Endothelial cell of umbilical vein (primary cell): ENCODE measurements at regions not wholly inside any gene's neighbourhood (a gene's known extent, or its start where the extent isn't known, plus 50 kb on each side); places are given as distances from the start of the nearest gene placed in this dataset.

ENCODE experiments used
- BruUV-seq: library from RNA; stranded (reverse); fragments of 400-500 nt; replicated peaks from 2 replicates; lab custom pipeline; 2021; lab: Mats Ljungman, UMichigan
- CTCF ChIA-PET: fragments of 300-600, 350-600 bp; sonication (Branson Sonifier 250); formaldehyde crosslinking; loops from one replicate; lab custom pipeline; 2021; ENCODE audit warnings: antibody characterized with exemption, inconsistent platforms; lab: Charles Lee
- POLR2A ChIA-PET: fragments of 300-600, 350-600 bp; sonication (Branson Sonifier 250); formaldehyde crosslinking; loops from one replicate; lab custom pipeline; 2021; ENCODE audit warnings: antibody characterized with exemption, inconsistent platforms; lab: Charles Lee
- DNase-seq: peaks from one replicate; pipeline ENCODE4 v3.0.0-alpha.2; 2011; ENCODE audit warnings: low read depth, low spot score
- FAIRE-seq: peaks from 2 replicates; lab custom pipeline; 2011; peaks lifted over from hg19 to GRCh38; lab: Jason Lieb, UNC
- H2AFZ ChIP-seq: 2 replicates; pipeline ENCODE4 v1.6.0; 2012; ENCODE audit warnings: low read depth, low read length, control low read depth, inconsistent platforms
- H3K27ac ChIP-seq: 2 replicates; pipeline ENCODE4 v1.5.1; 2011; ENCODE audit warnings: low read depth, mild to moderate bottlenecking, control low read depth, low read length, moderate library complexity; ENCODE audit not compliant: insufficient read depth
- H3K27me3 ChIP-seq, 2 experiments: 2 replicates each; pipeline versions ENCODE4 v1.6.0 to v1.6.1; 2011; ENCODE audit warnings: low read length in 2 of 2, mixed read lengths in 1 of 2; ENCODE audit not compliant: control insufficient read depth in 2 of 2, insufficient read depth in 2 of 2
- H3K36me3 ChIP-seq, 2 experiments: 2 replicates in 1 of 2; 3 replicates in 1 of 2; pipeline ENCODE4 v1.5.1; 2011; ENCODE audit warnings: low read length in 2 of 2, mild to moderate bottlenecking in 1 of 2, moderate library complexity in 1 of 2; ENCODE audit not compliant: control insufficient read depth in 2 of 2, insufficient read depth in 2 of 2; ENCODE audit errors: extremely low read depth in 1 of 2
- H3K4me1 ChIP-seq: 3 replicates; pipeline ENCODE4 v1.5.1; 2011; ENCODE audit warnings: mild to moderate bottlenecking, low read length; ENCODE audit not compliant: control insufficient read depth, insufficient read depth; ENCODE audit errors: extremely low read depth
- H3K4me2 ChIP-seq: 2 replicates; pipeline ENCODE4 v1.6.1; 2011; ENCODE audit warnings: low read length, control low read depth, mixed read lengths; ENCODE audit not compliant: insufficient read depth
- H3K4me3 ChIP-seq, 3 experiments: fragments of 200-600 bp in 1 of 3; sonication (generic), shearing (Covaris generic) in 1 of 3; replicated peaks in 1 of 3; 2 replicates each; pipeline ENCODE4 v1.5.1; 2011 to 2016; ENCODE audit warnings: control low read depth in 3 of 3, low read length in 3 of 3, mild to moderate bottlenecking in 2 of 3, inconsistent platforms in 1 of 3, low read depth in 1 of 3, moderate library complexity in 1 of 3; ENCODE audit not compliant: insufficient read depth in 1 of 3
- H3K79me2 ChIP-seq: 2 replicates; pipeline ENCODE4 v1.6.0; 2012; ENCODE audit warnings: low read length, inconsistent platforms; ENCODE audit not compliant: control insufficient read depth, insufficient read depth
- H3K9ac ChIP-seq: replicated peaks from 2 replicates; pipeline ENCODE3; 2011; ENCODE audit warnings: low read length, control low read depth; ENCODE audit not compliant: insufficient read depth; ENCODE audit errors: extremely low read depth
- H3K9me1 ChIP-seq: replicated peaks from 3 replicates; pipeline ENCODE4 v1.6.0; 2011; ENCODE audit warnings: mild to moderate bottlenecking, low read length; ENCODE audit not compliant: control insufficient read depth, insufficient read depth; ENCODE audit errors: extremely low read depth
- H3K9me3 ChIP-seq: replicated peaks from 2 replicates; pipeline ENCODE4 v1.5.1; 2012; ENCODE audit warnings: low read length, inconsistent platforms; ENCODE audit not compliant: control insufficient read depth, insufficient read depth
- H4K20me1 ChIP-seq: replicated peaks from 2 replicates; pipeline ENCODE3; 2011; ENCODE audit warnings: mild to moderate bottlenecking, low read length; ENCODE audit not compliant: control insufficient read depth, insufficient read depth; ENCODE audit errors: extremely low read depth
- EZH2 ChIP-seq: IDR thresholded peaks from 2 replicates; pipeline ENCODE4 v1.6.1; 2012; ENCODE audit warnings: borderline replicate concordance, low read depth, mild to moderate bottlenecking, moderate library complexity, low read length, inconsistent platforms; ENCODE audit not compliant: severe bottlenecking
- FOS ChIP-seq: IDR thresholded peaks from 2 replicates; pipeline ENCODE4 v1.6.1; 2011; ENCODE audit warnings: mild to moderate bottlenecking, low read length, moderate library complexity, borderline replicate concordance; ENCODE audit not compliant: insufficient read depth
- GATA2 ChIP-seq: IDR thresholded peaks from 2 replicates; pipeline ENCODE4 v1.7.0; 2011; ENCODE audit warnings: low read depth, mild to moderate bottlenecking, moderate library complexity, mixed read lengths, low read length; ENCODE audit not compliant: insufficient read length, insufficient read depth
- JUN ChIP-seq: IDR thresholded peaks from 2 replicates; pipeline ENCODE4 v1.6.1; 2011; ENCODE audit warnings: borderline replicate concordance, low read depth; ENCODE audit not compliant: insufficient read length, insufficient read depth
- MYC ChIP-seq: IDR thresholded peaks from one replicate; pipeline ENCODE4 v1.6.1; 2011; ENCODE audit warnings: mild to moderate bottlenecking, low read depth, low read length
- POLR2A ChIP-seq: IDR thresholded peaks from 2 replicates; pipeline ENCODE4 v1.6.1; 2012; ENCODE audit warnings: low read depth, mild to moderate bottlenecking, control low read depth, low read length
- POLR2AphosphoS5 ChIP-seq: IDR thresholded peaks from 2 replicates; pipeline ENCODE4 v1.6.1; 2012; ENCODE audit warnings: low read depth, mild to moderate bottlenecking, control low read depth, low read length, moderate library complexity; ENCODE audit not compliant: insufficient read depth
- dilution Hi-C: fragments of 300-500 bp; cut with MboI; formaldehyde crosslinking; loops from one replicate; pipeline ENCODE4 v1.15.0; 2019; ENCODE audit warnings: low sequenced_read_pairs; ENCODE audit not compliant: extremely low pct_ligation_motif_present
- intact Hi-C: fragments of 100-400 bp; cut with micrococcal nuclease; formaldehyde crosslinking; loops from one replicate; pipeline ENCODE4 v1.10.0; 2022
- TF ChIP-seq, protein P1 (sequence below), 2 donors: IDR thresholded peaks; 1 replicate in 1 of 2; 2 replicates in 1 of 2; pipeline ENCODE4 v1.5.1; 2011; ENCODE audit warnings: low read length in 2 of 2, mild to moderate bottlenecking in 2 of 2, moderate library complexity in 2 of 2, control low read depth in 1 of 2, inconsistent platforms in 1 of 2, low read depth in 1 of 2; ENCODE audit not compliant: insufficient read depth in 1 of 2; ENCODE audit errors: extremely low read depth in 1 of 2
- TF ChIP-seq, protein P2 (sequence below): IDR thresholded peaks from 2 replicates; pipeline ENCODE4 v1.6.1; 2011; ENCODE audit not compliant: insufficient read depth, insufficient read length

DNA sequence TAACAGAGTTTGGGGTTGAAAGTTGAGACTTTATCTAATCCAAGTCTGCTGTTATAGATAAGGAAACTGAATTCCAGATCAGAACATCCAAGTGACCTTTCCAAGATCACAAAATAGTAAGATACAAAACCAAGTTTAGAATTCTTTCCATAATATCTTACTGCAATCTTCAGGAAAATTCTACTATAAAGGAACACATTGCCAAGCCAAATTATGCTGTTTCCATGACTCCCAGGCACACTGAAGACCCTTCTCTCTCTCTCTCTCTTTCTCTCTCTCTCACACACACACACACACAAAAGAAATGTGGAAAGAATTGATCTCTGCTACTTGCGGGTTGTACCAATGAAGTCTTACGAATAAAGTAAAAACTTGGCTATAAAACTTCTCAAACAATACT is 398.4 kb downstream of the METTL4 start:
- no peaks in the 10 kb centered on the region for H3K36me3 ChIP-seq
- H2AFZ ChIP-seq: no peak overlapping the region
- ChIA-PET CTCF (no interaction called here), POLR2A (no interaction called here)
- no peak for DNase-seq
- H3K4me2 ChIP-seq: no peak overlapping the region
- no peak overlapping the region for H3K27ac ChIP-seq
- no peaks in the 10 kb centered on the region for H3K9me1 ChIP-seq
- no TSS peak for BruUV-seq
- no peak for TF ChIP-seq JUN
- no peak for TF ChIP-seq FOS
- TF ChIP-seq GATA2: no peak
- no peak for TF ChIP-seq POLR2AphosphoS5
- no peak for TF ChIP-seq POLR2A
- TF ChIP-seq, protein P1, sequence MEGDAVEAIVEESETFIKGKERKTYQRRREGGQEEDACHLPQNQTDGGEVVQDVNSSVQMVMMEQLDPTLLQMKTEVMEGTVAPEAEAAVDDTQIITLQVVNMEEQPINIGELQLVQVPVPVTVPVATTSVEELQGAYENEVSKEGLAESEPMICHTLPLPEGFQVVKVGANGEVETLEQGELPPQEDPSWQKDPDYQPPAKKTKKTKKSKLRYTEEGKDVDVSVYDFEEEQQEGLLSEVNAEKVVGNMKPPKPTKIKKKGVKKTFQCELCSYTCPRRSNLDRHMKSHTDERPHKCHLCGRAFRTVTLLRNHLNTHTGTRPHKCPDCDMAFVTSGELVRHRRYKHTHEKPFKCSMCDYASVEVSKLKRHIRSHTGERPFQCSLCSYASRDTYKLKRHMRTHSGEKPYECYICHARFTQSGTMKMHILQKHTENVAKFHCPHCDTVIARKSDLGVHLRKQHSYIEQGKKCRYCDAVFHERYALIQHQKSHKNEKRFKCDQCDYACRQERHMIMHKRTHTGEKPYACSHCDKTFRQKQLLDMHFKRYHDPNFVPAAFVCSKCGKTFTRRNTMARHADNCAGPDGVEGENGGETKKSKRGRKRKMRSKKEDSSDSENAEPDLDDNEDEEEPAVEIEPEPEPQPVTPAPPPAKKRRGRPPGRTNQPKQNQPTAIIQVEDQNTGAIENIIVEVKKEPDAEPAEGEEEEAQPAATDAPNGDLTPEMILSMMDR (IDR thresholded peaks at IDR 0.05; ENCODE audit: extremely low read depth in 1 of 2, insufficient read depth in 1 of 2, low read depth in 1 of 2, low read length in 2 of 2): no peak
- no peak for TF ChIP-seq EZH2
- no peak for TF ChIP-seq MYC
- TF ChIP-seq, protein P2, sequence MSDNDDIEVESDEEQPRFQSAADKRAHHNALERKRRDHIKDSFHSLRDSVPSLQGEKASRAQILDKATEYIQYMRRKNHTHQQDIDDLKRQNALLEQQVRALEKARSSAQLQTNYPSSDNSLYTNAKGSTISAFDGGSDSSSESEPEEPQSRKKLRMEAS: no peak
- no peak overlapping the region for H3K9ac ChIP-seq
- H4K20me1 ChIP-seq: no peaks in the 10 kb centered on the region
- no peaks in the 10 kb centered on the region for H3K79me2 ChIP-seq
- dilution Hi-C loops: no loop called here
- intact Hi-C loops: no loop called here
- no peaks in the 10 kb centered on the region for H3K9me3 ChIP-seq
- no peaks in the 10 kb centered on the region for H3K4me1 ChIP-seq
- H3K27me3 ChIP-seq: no peaks in the 10 kb centered on the region
- FAIRE-seq: no peak
- H3K4me3 ChIP-seq: no peak overlapping the region
